Neuron (in vitro differentiated cells): ENCODE measurements at regions not wholly inside any gene's neighbourhood (a gene's known extent, or its start where the extent isn't known, plus 50 kb on each side); places are given as distances from the start of the nearest gene placed in this dataset.
"Not testable (repeated sequence)": the region's sequence is repeated elsewhere in the genome, so short reads cannot be mapped to it uniquely, and the experiment has no call there.

Source experiments
- H2AFZ ChIP-seq: one replicate; pipeline ENCODE4 v1.6.1; 2013; ENCODE audit warnings: low read depth, mild to moderate bottlenecking, inconsistent platforms, low read length, moderate library complexity
- H3K27me3 ChIP-seq: one replicate; pipeline ENCODE4 v1.6.1; 2013; ENCODE audit warnings: low read length; ENCODE audit not compliant: insufficient read depth
- H3K36me3 ChIP-seq: one replicate; pipeline ENCODE4 v1.6.1; 2013; ENCODE audit warnings: low read length; ENCODE audit not compliant: insufficient read depth
- H3K4me1 ChIP-seq: one replicate; pipeline ENCODE4 v1.6.1; 2013; ENCODE audit warnings: low read length; ENCODE audit not compliant: insufficient read depth
- H3K4me3 ChIP-seq: 2 replicates; pipeline ENCODE4 v1.5.1; 2013; ENCODE audit warnings: mild to moderate bottlenecking, low read length, moderate library complexity
- H3K9me3 ChIP-seq: one replicate; pipeline ENCODE4 v1.6.1; 2013; ENCODE audit warnings: low read length

GRCh38 chr4:189235599-189235998 lies 705.1 kb upstream of the FRG1 start:
- Histone ChIP-seq H3K9me3 (no peaks in the 10 kb centered on the region), H3K27me3 (no peaks in the 10 kb centered on the region), H2AFZ (no peak overlapping the region), H3K4me3 (no peak overlapping the region), H3K4me1 (no peaks in the 10 kb centered on the region), H3K36me3 (no peaks in the 10 kb centered on the region)

GRCh38 chr4:189236321-189236720 lies 704.4 kb upstream of the FRG1 start:
- H3K9me3 ChIP-seq, H3K36me3 ChIP-seq, H3K4me1 ChIP-seq, H3K27me3 ChIP-seq, H3K4me3 ChIP-seq, H2AFZ ChIP-seq: not testable (repeated sequence)

DNA sequence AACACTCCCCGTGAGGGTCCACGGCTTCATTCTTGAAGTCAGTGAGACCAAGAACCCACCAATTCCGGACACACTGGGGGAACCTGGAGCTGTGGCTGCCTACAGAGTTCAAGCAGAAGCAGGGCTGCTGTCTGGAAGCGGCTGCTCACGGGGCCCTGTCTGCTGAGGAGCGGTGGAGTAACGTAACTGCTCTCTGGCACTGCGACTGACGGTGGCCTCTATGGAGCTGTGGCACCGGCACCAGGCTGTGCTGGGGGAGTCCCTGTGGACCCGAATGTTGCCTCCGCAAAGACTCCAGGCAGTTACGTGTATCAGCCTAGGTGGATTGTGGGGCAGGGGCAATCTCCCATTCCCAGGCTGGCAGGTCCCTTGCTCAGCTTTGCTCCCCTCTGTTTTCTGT lies 703.3 kb upstream of the FRG1 start:
- no peaks in the 10 kb centered on the region for H3K9me3 ChIP-seq
- H3K4me3 ChIP-seq = no peak overlapping the region
- H2AFZ ChIP-seq = no peak overlapping the region
- no peaks in the 10 kb centered on the region for H3K27me3 ChIP-seq
- H3K4me1 ChIP-seq = no peaks in the 10 kb centered on the region
- no peaks in the 10 kb centered on the region for H3K36me3 ChIP-seq

- Histone ChIP-seq H3K9me3 (no peaks in the 10 kb centered on the region), H3K4me3 (no peak overlapping the region), H2AFZ (no peak overlapping the region), H3K27me3 (no peaks in the 10 kb centered on the region), H3K4me1 (no peaks in the 10 kb centered on the region), H3K36me3 (no peaks in the 10 kb centered on the region)
Measured at GRCh38 chr4:189255636-189256035, 685.0 kb upstream of the FRG1 start.

DNA sequence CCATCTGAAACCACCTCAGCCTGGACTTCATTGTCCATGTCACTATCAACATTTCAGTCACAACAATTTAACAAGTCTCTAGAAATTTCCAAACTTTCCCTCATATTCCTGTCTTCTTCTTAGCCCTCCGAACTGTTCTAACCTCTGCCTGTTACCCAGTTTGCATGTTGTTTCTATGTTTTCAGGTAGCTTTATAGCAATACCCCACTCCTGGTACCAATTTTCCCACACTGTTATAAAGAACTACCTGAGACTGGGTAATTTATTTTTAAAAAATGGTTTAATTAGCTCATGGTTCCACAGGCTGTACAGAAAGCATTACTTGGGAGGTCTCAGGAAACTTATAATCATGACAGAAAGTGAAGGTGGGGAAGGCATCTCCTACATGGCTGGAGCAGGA lies 679.2 kb upstream of the FRG1 start:
- no peak overlapping the region for H2AFZ ChIP-seq
- H3K4me1 ChIP-seq = no peaks in the 10 kb centered on the region
- no peak overlapping the region for H3K4me3 ChIP-seq
- H3K9me3 ChIP-seq = no peaks in the 10 kb centered on the region
- no peaks in the 10 kb centered on the region for H3K36me3 ChIP-seq
- no peaks in the 10 kb centered on the region for H3K27me3 ChIP-seq

DNA sequence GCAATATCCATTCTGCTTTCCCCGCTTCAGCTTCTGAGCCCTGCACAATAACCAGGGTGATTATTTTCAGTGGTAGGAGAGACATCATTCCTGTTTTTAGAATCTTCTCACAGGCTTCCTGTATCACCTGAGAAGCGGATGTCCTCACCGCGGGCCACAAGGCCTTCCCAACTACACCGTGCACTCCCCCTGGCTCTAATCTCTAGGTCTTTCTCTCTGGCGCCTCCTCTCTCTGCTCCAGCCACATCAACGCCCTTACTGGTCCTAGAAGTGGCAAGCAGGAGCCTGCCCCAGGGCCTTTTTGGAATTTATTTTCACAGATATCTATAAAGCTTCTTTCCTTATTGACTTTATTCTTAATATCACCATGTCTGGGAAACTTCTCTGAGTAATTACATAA lies 675.2 kb upstream of the FRG1 start:
- Histone ChIP-seq H3K27me3 (no peaks in the 10 kb centered on the region), H3K36me3 (no peaks in the 10 kb centered on the region), H3K4me3 (no peak overlapping the region), H3K9me3 (no peaks in the 10 kb centered on the region), H2AFZ (no peak overlapping the region), H3K4me1 (no peaks in the 10 kb centered on the region)

GRCh38 chr4:189267312-189267965 lies 673.2 kb upstream of the FRG1 start:
- no peaks in the 10 kb centered on the region for H3K4me1 ChIP-seq
- H3K27me3 ChIP-seq = no peaks in the 10 kb centered on the region
- H3K36me3 ChIP-seq = no peaks in the 10 kb centered on the region
- H3K9me3 ChIP-seq = no peaks in the 10 kb centered on the region
- no peak overlapping the region for H2AFZ ChIP-seq
- no peak overlapping the region for H3K4me3 ChIP-seq

DNA sequence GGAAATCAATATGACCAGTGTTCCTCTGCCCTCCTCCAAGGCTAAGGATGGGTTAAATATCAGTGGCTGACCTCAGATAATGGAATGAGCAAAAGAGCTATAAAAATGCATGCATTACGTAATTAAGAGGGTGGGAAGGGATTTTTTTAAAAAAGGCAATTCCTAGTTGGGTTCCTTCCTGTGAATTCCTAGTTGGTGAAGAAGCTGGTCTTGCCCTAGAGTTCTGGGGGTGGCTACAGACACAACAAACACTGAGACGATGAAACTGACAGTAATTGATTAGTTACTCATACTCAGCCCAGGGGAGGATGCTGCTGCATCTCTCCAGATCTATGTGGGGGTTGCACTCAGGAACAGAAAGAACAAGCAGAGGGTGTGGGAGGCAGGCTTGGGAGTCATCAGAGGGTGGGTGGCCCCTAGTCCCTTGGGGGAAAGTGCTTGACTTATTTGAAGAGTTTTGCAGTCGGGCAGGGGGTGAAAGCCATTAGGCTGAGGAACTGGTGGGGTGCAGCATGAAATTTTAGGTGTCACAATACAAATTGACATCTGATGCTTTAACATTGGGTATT lies 662.0 kb upstream of the FRG1 start:
- no peaks in the 10 kb centered on the region for H3K36me3 ChIP-seq
- no peaks in the 10 kb centered on the region for H3K9me3 ChIP-seq
- no peaks in the 10 kb centered on the region for H3K27me3 ChIP-seq
- H2AFZ ChIP-seq = no peak overlapping the region
- H3K4me3 ChIP-seq = no peak overlapping the region
- no peaks in the 10 kb centered on the region for H3K4me1 ChIP-seq

DNA sequence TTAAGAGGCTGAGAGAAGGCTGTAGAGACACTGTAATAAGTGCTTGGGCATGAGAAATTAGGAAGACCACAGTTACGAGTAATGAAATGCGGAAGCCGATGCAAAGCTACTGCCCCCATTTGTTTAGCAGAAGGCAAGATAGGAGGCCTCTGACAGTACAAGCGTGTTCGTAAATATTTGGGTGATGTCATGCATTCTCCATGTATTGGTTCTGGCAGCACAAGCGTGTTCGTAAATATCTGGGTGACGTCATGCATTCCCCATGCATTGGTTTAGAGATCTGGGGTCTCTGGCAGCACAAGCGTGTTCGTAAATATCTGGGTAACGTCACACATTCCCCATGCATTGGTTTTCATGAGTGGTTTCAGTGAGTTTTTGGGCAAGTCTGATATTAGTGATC lies 661.5 kb upstream of the FRG1 start:
- H3K36me3 ChIP-seq = no peaks in the 10 kb centered on the region
- H2AFZ ChIP-seq = no peak overlapping the region
- no peaks in the 10 kb centered on the region for H3K9me3 ChIP-seq
- H3K27me3 ChIP-seq = no peaks in the 10 kb centered on the region
- H3K4me1 ChIP-seq = no peaks in the 10 kb centered on the region
- no peak overlapping the region for H3K4me3 ChIP-seq

GRCh38 chr4:189285377-189285776 lies 655.3 kb upstream of the FRG1 start:
- no peaks in the 10 kb centered on the region for H3K9me3 ChIP-seq
- H3K4me3 ChIP-seq = no peak overlapping the region
- no peaks in the 10 kb centered on the region for H3K27me3 ChIP-seq
- no peak overlapping the region for H2AFZ ChIP-seq
- H3K36me3 ChIP-seq = no peaks in the 10 kb centered on the region
- no peaks in the 10 kb centered on the region for H3K4me1 ChIP-seq

- Histone ChIP-seq H3K4me1 (no peaks in the 10 kb centered on the region), H3K36me3 (no peaks in the 10 kb centered on the region), H2AFZ (no peak overlapping the region), H3K4me3 (no peak overlapping the region), H3K9me3 (no peaks in the 10 kb centered on the region), H3K27me3 (no peaks in the 10 kb centered on the region)
Measured at GRCh38 chr4:189291939-189292338, 648.7 kb upstream of the FRG1 start.

DNA sequence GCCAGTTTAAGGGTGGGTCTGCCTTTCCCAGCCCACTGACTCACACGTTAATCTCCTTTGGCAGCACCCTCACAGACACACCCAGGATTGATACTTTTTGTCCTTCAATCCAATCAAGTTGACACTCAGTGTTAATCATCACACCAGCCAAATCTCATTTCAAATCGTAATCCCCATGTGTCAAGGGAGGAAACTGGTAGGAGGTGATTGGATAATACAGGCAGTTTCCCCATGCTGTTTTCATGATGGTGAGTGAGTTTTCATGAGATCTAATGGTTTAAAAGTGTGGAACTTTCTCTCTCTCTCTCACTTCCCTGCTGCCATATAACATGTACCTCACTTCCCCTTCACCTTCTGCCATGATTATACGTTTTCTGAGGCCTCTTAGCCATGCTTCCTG lies 647.2 kb upstream of the FRG1 start:
- Histone ChIP-seq H2AFZ (no peak overlapping the region), H3K4me3 (no peak overlapping the region), H3K4me1 (no peaks in the 10 kb centered on the region)

DNA sequence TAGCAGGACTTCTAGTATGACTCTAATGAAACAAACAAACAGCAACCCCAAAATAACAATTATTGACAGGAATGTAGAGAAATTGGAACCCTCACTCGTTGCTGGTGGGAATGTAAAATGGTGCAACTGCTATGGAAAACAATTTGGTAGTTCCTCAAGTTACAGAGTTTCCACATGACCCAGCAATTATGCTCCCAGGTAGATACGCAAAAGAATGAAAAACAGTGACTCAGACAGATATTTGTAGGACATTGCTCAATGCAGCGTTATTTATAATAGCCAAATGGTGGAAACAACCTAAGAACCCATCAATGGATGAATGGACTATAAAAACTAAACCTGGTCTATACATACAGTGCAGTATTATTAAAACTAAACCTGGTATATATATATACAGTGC lies 646.1 kb upstream of the FRG1 start:
- Histone ChIP-seq H3K36me3 (no peaks in the 10 kb centered on the region), H2AFZ (no peak overlapping the region), H3K4me3 (no peak overlapping the region), H3K9me3 (no peaks in the 10 kb centered on the region), H3K27me3 (no peaks in the 10 kb centered on the region), H3K4me1 (no peaks in the 10 kb centered on the region)

More for the DNA sequence above, 647.2 kb upstream of the FRG1 start:
- Histone ChIP-seq H3K36me3 (no peaks in the 10 kb centered on the region), H3K9me3 (no peaks in the 10 kb centered on the region), H3K27me3 (no peaks in the 10 kb centered on the region)

DNA sequence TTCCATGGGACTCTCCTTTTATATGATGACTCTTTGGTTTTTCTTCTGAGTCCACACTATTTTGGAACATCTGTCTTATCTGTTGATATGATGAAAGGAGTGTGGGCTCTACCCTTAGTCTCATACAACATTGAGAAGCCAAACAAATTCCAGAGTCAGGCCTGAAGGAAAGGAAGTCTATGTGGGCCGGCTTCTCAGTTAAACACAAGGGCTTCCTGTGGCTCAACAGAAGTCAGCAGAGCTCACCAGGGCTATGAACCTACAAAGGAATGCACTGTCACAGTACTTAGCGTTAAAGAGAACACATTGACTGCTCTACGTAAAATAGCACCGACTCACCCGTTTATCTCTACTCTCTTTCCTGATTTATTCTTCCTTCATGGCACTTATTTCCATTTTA lies 641.0 kb upstream of the FRG1 start:
- Histone ChIP-seq H3K4me3 (no peak overlapping the region), H2AFZ (no peak overlapping the region), H3K27me3 (no peaks in the 10 kb centered on the region), H3K36me3 (no peaks in the 10 kb centered on the region), H3K9me3 (no peaks in the 10 kb centered on the region), H3K4me1 (no peaks in the 10 kb centered on the region)
